ENCODE measurements at regions not wholly inside any gene's neighbourhood (a gene's known extent, or its start where the extent isn't known, plus 50 kb on each side); places are given as distances from the start of the nearest gene placed in this dataset.
"Not testable (repeated sequence)": the region's sequence is repeated elsewhere in the genome, so short reads cannot be mapped to it uniquely, and the experiment has no call there.

DNA sequence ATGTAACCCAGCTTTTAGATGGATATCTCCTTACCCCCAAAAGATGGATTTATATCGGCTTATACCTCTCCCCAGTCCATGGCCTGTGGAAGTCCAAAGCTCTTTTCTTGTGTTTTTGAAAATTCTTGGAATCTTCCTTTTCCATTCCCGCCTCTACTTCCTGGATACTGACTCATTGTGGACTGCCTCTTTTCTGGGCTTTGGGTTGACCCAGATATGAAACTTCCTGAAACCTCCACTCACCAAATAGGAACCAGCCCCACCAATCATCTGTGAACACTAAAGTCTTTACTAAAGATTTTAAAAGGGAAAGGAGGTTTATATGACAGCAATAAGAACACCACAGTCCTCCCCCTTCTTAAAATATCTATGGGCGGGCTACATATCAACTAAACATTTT, 163.4 kb upstream of the SYN3 start:
- DNase-seq (ENCODE audit: low read depth): no peak

DNA sequence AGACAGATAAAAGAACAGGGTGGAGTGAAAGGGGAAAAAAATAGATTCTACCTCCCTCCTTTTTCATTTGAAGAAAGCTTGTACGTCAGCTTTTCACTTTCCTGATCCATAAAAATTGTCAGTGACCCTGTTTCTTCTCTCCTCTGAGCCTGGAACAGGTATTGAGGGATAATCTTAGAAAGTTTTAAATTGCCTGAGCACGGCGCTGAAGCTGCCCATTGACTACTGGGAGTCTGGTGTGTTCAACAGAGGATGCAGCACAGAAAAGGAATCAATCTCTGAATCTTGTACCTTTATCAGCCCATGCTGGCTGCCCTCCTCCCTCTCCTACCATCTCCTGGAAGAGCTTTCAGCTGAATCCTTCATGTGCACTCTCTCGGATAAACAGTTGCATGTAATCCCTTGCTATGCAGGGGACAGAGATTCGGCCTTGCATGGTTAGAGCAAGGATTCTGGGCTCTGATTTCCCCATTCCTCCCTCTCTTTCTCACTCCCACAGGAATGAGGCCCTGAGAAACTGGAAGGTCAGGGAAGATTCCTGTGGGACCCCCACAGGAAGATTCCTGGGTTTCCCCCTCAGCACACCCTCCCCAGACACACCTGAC, 162.4 kb upstream of the SYN3 start:
- no peak for DNase-seq (ENCODE audit: low read depth)

DNA sequence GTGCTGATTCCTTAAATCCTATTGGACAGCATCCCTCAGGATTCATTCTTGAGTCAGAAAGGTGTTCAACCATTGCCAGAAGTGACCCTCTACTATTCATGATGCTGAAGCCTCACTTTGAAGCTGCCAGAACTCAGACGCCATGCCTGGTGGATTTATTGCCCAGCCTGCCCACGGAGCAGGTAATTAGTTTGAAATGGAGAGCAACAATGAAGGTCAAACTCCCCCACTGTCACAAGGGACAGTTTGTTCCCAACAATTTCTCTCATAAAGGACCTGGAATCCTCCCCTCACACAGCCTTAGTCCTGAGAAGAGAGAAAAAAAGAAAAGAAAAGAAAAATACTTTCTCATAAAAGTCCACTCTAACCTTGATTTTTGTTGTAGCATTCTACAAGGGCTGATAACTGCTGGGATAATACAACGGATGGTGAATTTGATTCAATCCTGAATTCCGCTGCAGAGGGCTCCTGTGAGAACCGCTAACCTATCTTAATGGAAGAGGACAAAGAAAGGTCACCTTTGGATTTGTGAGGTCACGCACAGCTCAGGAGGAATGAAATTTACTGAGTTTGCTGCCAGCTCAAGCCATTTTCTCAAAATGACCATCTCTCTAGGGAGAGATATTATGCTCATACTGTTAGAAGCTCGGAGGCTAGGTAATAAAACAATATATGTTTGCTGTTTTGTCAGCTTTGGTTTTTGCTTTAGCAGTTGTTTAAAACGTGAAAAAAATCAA, 161.6 kb upstream of the SYN3 start:
- DNase-seq (ENCODE audit: low read depth): no peak

DNA sequence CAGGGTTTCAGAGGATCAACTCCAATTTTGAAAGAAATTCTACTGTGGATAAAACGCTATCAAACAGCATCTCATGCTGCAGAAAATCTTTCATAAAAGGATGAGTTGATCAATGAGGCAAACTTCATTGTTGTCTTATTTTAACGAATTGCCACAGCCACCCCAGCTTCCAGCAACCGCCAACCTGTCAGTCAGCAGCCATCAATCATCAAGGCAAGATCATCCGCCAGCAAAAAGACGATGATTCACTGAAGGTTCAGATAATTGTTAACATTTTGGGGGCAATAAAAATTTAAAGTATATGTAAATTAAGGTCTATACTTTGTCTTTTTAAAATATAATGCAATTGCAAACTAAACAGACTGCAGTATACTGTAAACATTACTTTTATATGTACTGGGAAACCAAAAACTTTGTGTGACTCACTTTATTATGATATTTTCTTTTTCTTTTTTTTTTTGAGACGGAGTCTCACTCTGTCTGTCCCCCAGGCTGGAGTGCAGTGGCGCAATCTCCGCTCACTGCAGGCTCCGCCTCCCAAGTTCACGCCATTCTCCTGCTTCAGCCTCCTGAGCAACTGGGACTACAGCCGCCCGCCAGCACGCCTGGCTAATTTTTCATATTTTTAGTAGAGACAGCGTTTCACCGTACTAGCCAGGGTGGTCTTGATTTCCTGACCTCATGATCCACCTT, 155.3 kb upstream of the SYN3 start:
- DNase-seq (ENCODE audit: low read depth): no peak

DNA sequence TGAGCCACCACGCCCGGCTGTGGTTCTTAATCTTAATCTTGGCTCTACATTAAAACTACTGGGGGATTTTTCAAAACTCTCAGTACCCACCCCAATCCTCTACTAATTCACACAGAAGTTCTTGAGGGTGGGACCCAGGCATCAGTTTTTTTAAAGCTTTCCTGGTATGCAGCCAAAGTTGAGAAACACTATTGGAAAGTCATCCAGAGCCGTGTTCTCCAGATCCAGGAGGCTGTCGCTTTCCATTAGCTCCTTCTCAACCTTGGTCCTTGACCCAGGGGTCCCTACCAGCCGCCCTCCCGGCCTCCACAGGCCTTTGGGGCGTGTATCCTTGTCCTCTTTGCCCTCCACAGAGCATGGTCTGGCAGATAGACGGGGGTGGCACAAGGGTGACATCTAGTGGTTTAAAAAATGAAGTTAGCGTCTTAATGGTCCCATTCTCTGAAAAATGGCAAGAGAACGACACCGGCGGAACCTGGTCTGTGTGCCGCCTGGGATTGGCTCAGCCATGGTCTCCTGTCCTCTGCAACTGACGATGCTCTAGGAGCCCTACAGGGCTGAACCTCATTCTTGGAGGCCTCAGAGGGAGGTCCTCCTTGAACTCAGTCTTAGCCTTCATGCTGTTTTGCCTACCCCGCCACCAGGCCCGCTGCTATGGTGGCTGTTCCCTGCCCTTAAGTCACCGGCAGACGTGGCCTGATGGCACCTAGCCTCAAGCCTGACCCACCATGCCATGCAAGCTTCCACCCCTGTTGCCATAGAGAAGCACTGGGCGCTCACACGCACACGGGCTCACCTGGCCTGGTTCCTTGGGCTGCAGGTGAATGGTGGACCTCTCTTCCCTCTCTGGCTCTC, 152.0 kb upstream of the SYN3 start:
- DNase-seq (ENCODE audit: low read depth): peak; percentile 11

DNA sequence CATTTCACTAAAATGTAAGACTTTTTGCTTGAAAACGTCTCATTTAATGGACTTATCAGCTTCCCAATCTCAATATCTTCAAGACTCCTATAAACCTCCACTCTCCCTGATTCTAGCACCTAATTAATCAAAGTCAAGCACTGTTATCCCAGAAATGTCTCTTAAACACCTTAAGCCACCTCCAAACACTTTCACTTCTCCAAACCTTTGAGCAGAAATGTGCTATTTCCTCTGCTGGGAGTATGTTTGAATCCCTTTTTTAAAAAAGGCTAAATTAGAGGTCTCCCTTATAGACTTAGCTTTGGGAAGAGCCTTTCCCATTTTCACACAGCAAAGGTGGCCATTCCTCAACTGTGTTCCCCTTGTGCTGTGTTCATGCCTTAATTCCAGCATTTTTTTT, 146.2 kb upstream of the SYN3 start:
- DNase-seq (ENCODE audit: low read depth): no peak

DNA sequence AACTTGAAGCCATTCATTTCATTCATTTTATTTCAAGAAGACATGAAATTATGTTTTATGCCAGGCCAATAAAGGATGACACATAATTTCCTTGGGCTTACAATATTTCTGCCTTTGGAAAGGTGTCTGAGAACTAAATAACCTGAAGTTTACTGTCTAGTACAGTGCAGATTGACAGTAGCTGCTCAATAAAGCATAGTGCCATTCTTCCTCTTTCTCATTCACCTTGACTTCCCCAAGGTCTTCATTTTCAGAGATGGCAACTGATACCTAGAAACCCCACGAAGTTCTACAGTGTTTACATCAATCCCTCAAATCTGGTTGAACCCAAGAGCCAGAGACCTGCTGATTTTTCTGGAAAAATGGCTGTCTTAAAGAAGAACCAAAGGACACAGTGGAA, 144.3 kb upstream of the SYN3 start:
- no peak for DNase-seq (ENCODE audit: low read depth)

DNA sequence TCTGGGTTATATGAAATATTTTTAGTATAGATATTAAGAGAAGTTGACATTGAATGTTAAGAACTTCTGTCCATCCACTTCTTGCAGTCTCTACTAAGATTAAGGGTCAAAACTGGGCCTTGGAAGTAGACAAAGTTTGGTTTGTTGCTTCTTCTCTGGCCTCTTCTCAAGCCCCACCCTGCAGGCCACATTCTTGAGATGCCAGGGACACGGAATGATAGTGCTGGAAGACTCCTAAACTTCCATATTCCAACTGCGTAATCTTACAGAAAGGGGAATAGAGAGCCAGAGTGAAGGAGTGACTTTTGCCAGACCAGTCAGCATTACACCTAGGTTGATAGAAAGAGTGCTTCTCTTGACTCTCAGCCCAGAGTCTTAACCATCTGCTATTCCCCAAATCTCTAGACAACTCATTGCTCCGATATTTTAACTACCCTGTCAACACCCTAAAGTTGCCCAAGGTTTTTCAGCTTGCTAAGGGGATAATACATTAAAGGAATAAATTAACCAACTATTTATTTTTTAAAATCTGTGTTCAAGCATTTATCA, 136.4 kb upstream of the SYN3 start:
- no peak for DNase-seq (ENCODE audit: low read depth)

DNA sequence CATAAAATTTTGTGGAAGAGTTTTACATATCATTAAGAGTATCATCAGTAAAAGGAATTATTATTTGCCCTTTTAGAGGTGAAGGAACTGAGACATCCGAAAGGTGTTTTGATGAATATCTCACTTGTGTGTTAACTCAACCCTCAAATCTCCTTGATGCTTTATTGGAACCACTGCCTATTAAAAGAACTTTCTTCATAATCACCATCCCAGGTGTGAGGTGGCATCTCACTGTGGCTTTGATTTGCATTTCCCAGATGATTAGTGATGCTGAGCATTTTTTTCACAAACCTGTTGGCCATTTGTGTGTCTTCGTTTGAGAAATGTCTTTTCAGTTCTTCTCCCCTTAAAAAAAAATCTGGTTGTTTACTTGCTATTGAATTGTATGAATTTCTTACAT, 134.0 kb upstream of the SYN3 start:
- no peak for DNase-seq (ENCODE audit: low read depth)

DNA sequence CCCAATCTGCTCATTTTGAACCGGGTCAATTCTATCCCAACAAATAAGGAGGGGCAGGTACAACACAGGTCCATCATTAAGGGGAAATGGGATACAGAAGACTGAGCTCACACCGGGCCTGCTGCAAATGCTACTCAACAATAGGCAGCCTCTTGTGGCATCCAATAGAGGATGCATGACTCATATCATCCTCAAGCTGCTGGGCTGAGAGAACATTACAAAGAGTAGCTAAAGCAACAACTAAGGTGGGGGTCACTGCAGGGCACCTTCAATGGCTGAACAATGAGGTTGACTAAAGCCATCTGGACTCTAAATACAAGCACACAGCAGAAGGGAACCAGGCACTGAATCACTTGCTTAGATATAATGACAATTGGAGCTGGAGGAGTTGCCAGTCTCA, 130.1 kb upstream of the SYN3 start:
- no peak for DNase-seq (ENCODE audit: low read depth)

DNA sequence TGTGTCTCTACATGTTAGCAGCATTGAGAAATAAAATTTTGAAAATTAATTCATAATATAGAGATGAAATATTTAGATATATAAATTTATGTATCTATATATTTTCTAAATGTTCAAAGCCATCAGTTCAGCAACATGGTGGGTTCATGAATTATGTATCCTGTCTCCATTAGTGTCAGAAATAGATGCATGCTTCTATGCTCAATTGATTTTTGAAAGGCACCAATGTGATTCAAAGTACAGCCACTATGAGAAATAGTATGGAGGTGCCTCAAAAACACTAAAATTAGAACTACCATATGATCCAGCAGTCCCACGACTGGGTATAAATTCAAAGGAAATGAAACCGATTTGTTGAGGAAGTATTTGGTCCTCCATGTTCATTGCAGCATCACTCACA, 128.6 kb upstream of the SYN3 start:
- DNase-seq (ENCODE audit: low read depth): no peak

DNA sequence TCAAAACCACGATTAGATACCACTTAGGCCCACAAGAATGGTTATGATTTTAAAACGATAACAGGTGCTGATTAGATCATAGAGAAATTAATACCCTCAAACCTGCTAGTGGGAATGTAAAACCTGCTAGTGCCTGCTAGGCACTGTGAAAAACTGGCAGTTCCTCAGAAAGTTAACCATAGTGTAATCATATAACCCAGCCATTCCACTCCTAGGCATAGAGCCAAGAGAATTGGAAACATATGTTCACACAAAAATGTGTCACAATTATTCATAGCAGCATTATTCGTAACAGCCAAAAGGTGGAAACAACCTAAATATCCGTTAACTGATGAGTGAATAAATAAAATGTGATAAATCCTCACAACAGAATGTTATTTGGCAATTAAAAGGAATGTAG, 122.2 kb upstream of the SYN3 start:
- DNase-seq (ENCODE audit: low read depth): no peak

DNA sequence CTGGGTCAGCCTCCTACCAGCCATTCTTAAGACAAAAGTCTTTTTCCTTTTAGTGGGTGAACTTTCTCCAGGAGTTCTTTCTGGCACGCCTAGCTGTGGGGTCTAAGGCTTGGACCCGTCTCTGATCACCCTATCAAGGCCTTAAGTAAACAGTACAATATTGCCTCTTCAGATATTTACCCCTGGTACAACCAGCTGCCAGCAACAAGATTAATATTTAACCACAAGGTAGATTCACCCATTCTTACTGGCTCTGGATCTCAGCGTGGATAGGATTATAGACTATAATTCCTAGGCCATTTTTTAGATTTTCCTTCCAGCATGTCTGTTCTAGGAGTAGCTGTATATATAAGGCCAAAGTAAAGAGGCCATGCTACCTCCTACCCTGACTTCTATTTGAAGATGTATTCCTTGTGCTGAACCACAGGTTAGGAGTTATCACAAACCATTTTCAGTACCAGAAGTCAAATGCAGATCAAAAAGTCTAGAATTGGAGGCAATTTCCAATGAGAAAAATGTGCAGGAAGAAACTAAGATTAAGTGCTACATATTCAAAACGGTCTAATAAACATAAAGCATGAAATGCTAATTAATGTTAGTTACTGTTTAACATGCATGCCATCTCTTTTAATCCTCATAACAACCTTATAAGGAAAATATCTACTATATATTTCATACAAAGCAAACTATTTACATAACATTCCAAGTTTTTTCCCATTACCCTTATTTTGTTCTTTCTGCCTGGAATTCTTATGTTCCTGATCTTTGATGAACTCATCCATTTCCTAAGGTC, 110.0 kb upstream of the SYN3 start:
- DNase-seq (ENCODE audit: low read depth): no peak

DNA sequence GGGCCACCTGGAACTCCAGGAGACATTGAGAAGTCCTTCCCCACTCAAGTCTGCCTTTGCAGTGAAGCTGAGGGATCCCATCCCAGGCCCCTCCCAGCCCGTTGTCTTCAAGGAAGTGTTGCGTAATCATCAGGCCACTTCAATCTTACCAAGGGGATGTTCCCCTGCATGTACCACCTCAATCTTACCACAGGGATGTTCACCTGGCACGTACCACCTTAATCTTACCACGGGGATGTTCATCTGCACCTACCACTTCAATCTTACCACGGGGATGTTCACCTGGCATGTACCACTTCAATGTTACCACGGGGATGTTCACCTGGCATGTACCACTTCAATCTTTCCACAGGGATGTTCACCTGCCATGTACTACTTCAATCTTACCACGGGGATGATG, 108.0 kb upstream of the SYN3 start:
- no peak for DNase-seq (ENCODE audit: low read depth)

DNA sequence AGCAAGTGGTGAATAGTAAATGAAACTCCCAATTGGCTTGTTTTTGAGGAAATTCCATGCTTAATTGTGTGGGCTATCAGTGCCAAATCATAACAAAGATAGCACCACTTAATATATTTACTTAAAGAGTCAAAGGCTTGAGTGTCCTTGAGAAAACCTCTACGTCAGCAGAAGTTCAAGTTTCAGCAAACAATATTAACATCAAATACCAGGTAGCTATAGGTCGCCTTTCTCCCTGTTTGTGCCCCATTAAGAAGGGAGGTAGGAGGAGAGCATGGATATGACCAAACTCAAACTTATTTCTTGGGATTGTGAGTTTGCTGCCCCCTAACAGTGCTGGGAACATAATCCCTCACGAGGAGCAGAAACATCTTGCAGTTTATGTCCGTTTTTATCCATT, 105.6 kb upstream of the SYN3 start:
- DNase-seq (ENCODE audit: low read depth): no peak

DNA sequence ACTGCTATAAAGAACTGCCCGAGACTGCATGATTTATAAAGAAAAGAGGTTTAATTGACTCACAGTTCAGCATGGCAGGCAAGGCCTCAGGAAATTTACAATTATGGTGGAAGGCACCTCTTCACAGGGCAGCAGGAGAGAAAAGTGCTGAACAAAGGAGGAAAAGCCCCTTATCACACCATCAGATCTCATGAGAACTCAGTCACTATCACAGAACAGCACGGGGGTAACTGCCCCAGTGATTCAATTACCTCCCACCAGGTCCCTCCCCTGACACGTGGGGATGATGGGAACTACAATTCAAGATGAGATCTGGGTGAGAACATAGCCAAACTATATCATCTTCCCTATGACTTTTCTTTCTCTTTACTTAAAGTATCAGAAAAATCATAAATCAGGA, 104.0 kb upstream of the SYN3 start:
- DNase-seq (ENCODE audit: low read depth): no peak

DNA sequence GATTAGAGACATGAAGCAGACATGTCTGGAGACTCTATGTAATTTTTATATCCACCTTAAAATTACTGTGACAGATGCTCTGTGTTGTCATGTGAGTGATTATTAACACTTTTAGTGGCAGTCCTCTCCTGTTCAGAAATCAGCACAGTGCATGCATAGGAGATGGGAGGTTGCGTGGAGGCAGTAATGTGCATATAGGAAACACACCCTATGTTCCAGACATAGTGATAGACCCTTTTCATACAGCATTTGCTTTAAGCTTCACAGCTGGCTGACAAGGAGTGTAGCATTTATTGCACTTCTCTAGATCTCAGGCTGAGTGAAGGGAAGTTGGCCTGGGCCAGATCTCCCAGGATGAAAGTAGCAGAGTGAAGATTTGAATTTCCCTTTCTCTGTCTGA, 102.3 kb upstream of the SYN3 start:
- no peak for DNase-seq (ENCODE audit: low read depth)

DNA sequence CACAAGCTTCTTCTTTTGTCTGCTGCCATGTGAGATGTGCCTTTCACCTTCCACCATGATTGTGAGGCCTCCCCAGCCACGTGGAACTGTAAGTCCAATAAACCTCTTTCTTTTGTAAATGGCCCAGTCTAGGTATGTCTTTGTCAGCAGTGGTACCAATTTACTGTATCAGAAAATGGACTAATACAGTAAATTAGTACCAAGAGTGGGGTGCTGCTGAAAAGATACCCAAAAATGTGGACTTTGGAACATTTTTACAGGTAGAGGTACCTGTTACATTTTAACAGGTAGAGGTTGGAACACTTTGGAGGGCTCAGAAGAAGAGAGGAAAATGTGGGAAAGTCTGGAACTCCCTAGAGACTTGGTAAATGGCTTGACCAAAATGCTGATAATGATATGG, 96.8 kb upstream of the SYN3 start:
- not testable (repeated sequence) for DNase-seq (ENCODE audit: low read depth)

DNA sequence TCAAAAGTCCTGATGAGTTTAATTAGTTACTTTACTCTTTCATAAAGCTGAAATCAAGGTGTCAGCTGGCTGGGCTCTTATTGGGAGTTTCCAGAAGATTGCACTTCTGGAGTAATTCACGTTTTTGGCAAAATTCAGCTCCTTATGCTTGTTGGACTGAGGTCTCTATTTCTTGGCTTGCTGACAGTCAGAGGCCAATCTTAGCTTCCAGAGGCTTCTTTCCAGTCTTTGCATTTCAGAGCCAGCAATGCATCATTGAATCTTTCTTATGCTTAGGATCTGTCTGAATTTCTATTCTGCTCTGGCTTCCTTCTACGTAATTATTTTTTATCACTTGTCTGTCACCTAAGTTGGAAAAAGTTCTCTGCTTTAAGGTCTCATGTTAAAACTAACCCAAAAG, 91.4 kb upstream of the SYN3 start:
- no peak for DNase-seq (ENCODE audit: low read depth)

DNA sequence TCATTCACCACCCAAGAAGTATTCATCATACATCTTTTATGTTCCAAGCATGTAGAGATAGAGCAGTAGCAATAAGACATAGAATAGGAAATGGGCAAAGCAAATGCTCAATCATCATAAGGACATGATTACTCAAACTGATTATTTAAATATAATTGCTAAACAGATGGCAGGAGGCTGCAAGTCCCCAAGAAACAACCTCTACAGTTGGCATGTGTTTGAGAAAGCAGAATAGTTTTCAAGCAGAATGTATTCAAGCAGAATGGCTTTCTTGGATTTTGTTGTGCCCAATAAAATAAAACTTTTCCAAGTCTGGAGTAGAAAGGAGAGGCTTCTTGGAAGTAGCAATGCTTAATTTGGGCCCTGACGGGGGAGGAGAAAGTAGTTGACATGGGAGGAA, 86.5 kb upstream of the SYN3 start:
- DNase-seq (ENCODE audit: low read depth): no peak

DNA sequence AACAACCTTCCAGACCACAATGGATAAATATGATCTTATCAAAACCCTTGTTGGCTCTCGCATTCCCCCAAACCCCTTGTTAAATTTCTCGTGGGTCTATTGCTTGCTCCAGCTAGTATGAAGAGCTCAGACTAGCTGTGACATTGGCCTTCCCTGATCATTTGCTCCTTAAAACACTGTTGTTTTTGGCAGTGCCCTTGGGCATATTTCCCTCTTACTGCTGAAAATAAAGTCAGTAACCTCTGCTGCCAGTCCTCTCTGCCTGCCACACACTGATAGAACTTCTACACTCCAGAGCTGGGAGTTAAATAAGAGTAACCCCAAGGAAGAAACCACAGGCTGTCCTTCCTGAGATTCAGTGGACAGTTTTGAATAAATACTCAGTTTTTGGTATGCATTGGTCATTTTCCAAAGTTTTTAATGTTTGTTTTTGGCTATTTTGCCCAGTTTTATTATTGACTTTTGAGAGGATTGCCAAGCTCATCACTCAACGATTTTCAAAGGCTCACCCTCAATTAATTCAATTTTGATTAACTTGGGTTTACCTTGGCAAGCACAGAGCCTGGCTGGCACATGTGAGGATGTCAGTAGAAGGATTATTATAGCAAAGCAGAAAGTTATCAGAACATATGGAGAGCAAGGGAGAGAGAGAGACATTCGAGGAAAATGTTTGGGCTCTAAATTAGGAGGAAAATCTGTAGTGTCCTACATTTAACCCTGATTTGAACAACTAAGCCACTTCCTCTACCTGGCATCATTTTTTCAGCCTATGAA, 84.3 kb upstream of the SYN3 start:
- DNase-seq (ENCODE audit: low read depth): no peak
